Activated naive CD8-positive, alpha-beta T cell (primary cell): ENCODE measurements at regions not wholly inside any gene's neighbourhood (a gene's known extent, or its start where the extent isn't known, plus 50 kb on each side); places are given as distances from the start of the nearest gene placed in this dataset.
"Not testable (repeated sequence)": the region's sequence is repeated elsewhere in the genome, so short reads cannot be mapped to it uniquely, and the experiment has no call there.

ENCODE experiments used
- H3K27ac Mint-ChIP-seq: one replicate; pipeline ENCODE4 v1.8.0; 2021; ENCODE audit warnings: mixed read lengths
- H3K27me3 Mint-ChIP-seq: one replicate; pipeline ENCODE4 v1.8.0; 2021; ENCODE audit warnings: mixed read lengths
- H3K36me3 Mint-ChIP-seq: one replicate; pipeline ENCODE4 v1.8.0; 2021; ENCODE audit warnings: mixed read lengths
- H3K4me1 Mint-ChIP-seq: one replicate; pipeline ENCODE4 v1.8.0; 2021; ENCODE audit warnings: low read depth, mixed read lengths
- H3K4me3 Mint-ChIP-seq: one replicate; pipeline ENCODE4 v1.8.0; 2021; ENCODE audit warnings: mild to moderate bottlenecking, mixed read lengths
- H3K9me3 Mint-ChIP-seq: one replicate; pipeline ENCODE4 v1.8.0; 2021; ENCODE audit warnings: low read depth, mixed read lengths

DNA sequence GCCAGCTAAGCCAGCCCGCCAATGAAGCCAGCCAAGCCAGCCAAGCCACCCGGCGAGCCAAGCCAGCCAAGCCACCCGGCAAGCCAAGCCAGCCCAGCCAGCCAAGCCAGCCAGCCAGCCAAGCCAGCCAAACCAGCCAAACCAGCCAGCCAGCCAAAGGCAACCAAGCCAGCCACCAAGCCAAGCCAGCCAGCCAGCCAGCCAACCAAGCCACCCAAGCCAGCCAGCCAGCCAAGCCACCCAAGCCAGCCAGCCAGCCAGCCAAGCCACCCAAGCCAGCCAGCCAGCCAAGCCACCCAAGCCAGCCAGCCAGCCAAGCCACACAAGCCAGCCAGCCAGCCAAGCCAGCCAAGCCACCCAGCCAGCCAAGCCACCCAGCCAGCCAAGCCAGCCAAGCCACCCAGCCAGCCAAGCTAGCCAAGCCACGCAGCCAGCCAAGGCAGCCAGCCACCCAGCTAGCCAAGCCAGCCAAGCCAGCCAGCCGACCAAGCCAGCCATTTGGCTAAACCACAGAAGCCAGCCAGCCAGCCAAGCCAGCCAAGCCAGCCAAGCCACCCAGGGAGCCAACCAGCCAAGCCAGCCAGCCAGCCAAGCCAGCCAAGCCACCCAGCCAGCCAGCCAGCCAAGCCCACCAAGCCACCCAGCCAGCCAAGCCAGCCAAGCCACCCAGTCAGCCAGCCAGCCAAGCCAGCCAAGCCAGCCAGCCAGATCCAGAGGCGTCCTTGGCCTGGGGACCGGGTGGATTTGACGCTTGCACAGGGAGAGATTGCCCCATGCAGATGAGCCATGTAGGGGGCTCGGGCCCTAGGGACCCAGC lies 198.0 kb downstream of the GOLGA6L6 start:
- H3K27ac Mint-ChIP-seq, H3K9me3 Mint-ChIP-seq, H3K27me3 Mint-ChIP-seq, H3K4me1 Mint-ChIP-seq, H3K4me3 Mint-ChIP-seq, H3K36me3 Mint-ChIP-seq: not testable (repeated sequence)

DNA sequence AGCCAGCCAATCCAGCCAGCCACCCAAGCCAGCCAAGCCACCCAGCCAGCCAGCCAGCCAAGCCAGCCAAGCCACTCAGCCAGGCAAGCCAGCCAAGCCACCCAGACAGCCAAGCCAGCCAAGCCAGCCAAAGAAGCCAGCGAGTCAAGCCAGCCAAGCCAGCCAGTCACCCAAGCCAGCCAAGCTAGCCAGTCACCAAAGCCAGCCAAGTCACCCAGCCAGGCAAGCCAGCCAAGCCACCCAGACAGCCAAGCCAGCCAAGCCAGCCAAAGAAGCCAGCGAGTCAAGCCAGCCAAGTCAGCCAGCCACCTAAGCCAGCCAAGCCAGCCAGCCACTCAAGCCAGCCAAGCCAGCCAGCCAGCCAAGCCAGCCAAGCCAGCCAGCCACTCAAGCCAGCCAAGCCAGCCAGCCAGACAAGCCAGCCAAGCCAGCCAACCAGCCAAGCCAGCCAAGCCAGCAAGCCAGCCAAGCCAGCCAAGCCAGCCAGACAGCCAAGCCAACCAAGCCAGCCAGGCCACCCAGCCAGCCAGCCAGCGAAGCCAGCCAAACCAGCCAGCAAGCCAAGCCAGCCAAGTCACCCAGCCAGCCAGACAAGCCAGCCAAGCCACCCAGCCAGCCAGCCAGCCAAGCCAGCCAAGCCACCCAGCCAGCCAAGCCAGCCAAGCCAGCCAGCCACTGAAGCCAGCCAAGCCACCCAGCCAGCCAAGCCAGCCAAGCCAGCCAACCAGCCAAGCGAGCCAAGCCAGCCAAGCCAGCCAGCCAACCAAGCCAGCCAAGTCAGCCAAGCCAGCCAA lies 198.8 kb downstream of the GOLGA6L6 start:
- H3K27ac Mint-ChIP-seq, result not testable (repeated sequence)

DNA sequence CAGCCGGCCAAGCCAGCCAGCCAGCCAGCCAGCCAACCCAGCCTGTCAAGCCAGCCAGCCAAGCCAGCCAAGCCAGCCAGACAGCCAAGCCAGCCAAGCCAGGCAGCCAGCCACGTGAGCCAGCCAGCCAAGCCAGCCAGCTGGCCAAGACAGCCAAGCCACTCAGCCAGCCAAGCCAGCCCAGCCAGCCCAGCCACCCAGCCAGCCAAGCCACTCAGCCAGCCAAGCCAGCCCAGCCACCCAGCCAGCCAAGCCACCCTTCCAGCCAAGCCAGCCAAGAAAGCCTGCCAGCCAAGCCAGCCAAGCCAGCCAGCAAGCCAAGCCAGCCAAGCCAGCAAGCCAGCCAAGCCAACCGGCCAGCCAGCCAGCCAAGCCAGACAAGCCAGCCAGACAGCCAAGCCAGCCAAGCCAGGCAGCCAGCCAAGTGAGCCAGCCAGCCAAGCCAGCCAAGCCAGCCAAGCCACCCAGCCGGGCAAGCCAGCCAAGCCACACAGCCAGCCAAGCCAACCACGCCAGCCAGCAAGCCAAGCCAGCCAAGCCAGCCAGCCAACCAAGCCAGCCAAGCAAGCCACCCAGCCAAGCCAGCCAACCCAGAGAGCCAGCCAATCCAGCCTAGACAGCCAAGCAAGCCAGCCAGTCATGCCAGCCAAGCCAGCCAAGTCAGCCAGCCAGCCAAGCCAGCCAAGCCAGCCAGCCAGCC lies 199.5 kb downstream of the GOLGA6L6 start:
- H3K4me3 Mint-ChIP-seq, result no peak overlapping the region
- peaks cover 3% of the 10 kb centered on the region for H3K9me3 Mint-ChIP-seq
- no peaks in the 10 kb centered on the region for H3K27me3 Mint-ChIP-seq
- H3K27ac Mint-ChIP-seq, result no peak overlapping the region
- H3K4me1 Mint-ChIP-seq, result no peaks in the 10 kb centered on the region
- H3K36me3 Mint-ChIP-seq, result peaks cover 3% of the 10 kb centered on the region

More for the DNA sequence above, 198.8 kb downstream of the GOLGA6L6 start:
- H3K27me3 Mint-ChIP-seq, H3K9me3 Mint-ChIP-seq, H3K36me3 Mint-ChIP-seq, H3K4me1 Mint-ChIP-seq, H3K4me3 Mint-ChIP-seq: not testable (repeated sequence)

DNA sequence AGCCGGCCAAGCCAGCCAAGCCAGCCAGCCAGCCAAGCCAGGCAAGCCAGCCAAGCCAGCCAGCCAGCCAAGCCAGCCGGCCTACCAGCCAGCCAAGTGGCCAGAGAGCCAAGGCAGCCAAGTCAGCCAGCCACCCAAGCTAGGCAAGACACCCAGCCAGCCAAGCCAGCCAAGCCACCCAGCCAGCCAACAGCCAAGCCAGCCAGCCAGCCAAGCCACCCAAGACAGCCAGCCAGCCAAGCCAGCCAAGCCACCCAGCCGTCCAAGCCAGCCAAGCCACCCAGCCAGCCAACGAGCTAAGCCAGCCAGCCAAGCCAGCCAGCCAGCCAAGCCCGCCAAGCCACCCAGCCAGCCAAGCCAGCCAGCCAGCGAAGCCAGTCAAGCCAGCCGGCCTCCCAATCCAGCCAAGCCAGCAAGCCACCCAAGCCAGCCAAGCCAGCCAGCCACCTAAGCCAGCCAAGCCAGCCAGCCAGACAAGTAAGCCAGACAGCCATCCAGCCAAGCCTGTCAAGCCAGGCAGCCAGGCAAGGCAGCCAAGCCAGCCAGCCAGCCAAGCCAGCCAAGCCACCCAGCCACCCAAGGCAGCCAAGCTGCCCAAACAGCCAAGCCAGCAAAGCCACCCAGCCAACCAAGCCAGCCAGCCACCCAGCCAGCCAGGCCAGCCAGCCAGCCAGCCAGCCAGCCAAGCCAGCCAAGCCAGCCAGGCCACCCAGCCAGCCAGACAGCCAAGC lies 200.5 kb downstream of the GOLGA6L6 start:
- Mint-ChIP-seq H3K4me3 (no peak overlapping the region), H3K27ac (no peak overlapping the region), H3K4me1 (no peaks in the 10 kb centered on the region), H3K36me3 (peaks cover 4% of the 10 kb centered on the region), H3K9me3 (peaks cover 6% of the 10 kb centered on the region), H3K27me3 (no peaks in the 10 kb centered on the region)

DNA sequence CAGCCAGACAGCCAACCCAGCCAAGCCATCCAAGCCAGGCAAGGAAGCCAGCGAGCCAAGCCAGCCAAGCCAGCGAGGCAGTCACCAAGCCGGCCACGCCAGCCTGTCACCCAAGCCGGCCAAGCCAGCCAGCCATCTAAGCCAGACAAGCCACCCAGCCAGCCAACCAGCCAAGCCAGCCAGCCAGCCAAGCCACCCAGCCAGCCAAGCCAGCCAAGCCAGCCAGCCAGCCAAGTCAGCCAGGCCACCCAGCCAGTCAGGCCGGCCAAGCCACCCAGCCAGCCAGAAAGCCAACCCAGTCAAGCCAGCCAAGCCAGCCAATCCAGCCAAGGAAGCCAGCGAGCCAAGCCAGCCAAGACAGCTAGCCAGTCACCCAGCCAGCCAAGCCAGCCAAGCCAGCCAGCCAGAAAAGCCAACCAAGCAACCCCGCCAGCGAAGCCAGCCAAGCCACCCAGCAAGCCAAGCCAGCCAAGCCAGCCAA lies 201.2 kb downstream of the GOLGA6L6 start:
- Mint-ChIP-seq H3K27me3 (no peaks in the 10 kb centered on the region), H3K9me3 (peaks cover 6% of the 10 kb centered on the region), H3K27ac (no peak overlapping the region), H3K36me3 (peaks cover 4% of the 10 kb centered on the region), H3K4me1 (no peaks in the 10 kb centered on the region), H3K4me3 (no peak overlapping the region)

GRCh38 chr15:20339086-20339791 lies 202.4 kb downstream of the GOLGA6L6 start:
- H3K36me3 Mint-ChIP-seq, H3K9me3 Mint-ChIP-seq, H3K27ac Mint-ChIP-seq, H3K4me1 Mint-ChIP-seq, H3K4me3 Mint-ChIP-seq, H3K27me3 Mint-ChIP-seq: not testable (repeated sequence)

GRCh38 chr15:20338671-20339070 lies 202.9 kb downstream of the GOLGA6L6 start:
- not testable (repeated sequence) for H3K27me3 Mint-ChIP-seq, H3K36me3 Mint-ChIP-seq, H3K9me3 Mint-ChIP-seq, H3K4me3 Mint-ChIP-seq, H3K4me1 Mint-ChIP-seq, H3K27ac Mint-ChIP-seq

- H3K36me3 Mint-ChIP-seq, H3K9me3 Mint-ChIP-seq, H3K4me3 Mint-ChIP-seq, H3K27ac Mint-ChIP-seq, H3K27me3 Mint-ChIP-seq, H3K4me1 Mint-ChIP-seq: not testable (repeated sequence)
Observed at GRCh38 chr15:20337238-20337637, 204.4 kb downstream of the GOLGA6L6 start.

DNA sequence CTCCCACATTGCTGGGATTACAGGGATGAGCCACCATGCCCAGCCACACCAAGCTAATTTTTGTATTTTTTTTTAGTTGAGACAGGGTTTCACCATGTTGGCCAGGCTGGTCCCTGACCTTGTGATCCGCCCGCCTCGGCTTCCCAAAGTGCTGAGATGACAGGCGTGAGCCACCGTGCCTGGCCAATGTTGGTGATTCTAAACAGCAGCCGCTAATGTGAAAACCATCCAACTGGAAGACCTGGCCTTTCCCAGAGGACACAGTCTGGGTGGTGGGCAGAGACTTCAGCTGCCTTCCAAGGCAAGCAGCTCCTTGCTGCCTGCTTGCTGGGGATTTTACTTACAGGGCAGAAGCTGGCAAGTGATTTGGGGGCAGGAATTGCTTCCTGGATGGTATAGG lies 207.1 kb downstream of the GOLGA6L6 start:
- H3K36me3 Mint-ChIP-seq, H3K4me3 Mint-ChIP-seq, H3K27ac Mint-ChIP-seq, H3K9me3 Mint-ChIP-seq, H3K4me1 Mint-ChIP-seq, H3K27me3 Mint-ChIP-seq: not testable (repeated sequence)

DNA sequence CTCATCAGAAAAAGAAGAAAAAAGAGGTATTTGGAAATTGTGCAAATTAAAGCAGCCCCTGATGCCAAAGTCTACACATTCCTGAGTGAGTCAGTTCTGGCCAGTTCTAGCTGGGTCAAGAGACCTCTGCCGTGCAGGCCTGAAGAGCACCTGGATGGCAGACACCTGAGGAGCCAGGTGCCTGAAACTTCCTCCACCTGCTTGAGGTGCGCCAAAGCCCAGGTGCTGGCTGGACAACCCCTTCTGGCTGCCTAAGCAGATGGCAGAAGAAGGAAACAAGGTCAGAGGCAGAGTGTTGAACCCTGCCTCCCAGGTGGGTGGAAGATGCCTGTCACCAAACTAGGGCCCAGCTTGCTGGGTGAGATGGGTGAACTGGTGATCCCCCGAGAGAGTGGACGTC lies 215.8 kb downstream of the GOLGA6L6 start:
- not testable (repeated sequence) for H3K36me3 Mint-ChIP-seq, H3K9me3 Mint-ChIP-seq, H3K4me3 Mint-ChIP-seq, H3K27ac Mint-ChIP-seq, H3K27me3 Mint-ChIP-seq, H3K4me1 Mint-ChIP-seq

- not testable (repeated sequence) for H3K4me3 Mint-ChIP-seq, H3K27me3 Mint-ChIP-seq, H3K36me3 Mint-ChIP-seq, H3K4me1 Mint-ChIP-seq, H3K27ac Mint-ChIP-seq, H3K9me3 Mint-ChIP-seq
Observed at GRCh38 chr15:20317132-20317531, 224.5 kb downstream of the GOLGA6L6 start.

- not testable (repeated sequence) for H3K36me3 Mint-ChIP-seq, H3K27me3 Mint-ChIP-seq
Observed at GRCh38 chr15:20311014-20311680, 230.5 kb downstream of the GOLGA6L6 start.

GRCh38 chr15:20310603-20311002 lies 231.0 kb downstream of the GOLGA6L6 start:
- no peaks in the 10 kb centered on the region for H3K36me3 Mint-ChIP-seq
- H3K9me3 Mint-ChIP-seq, result no peaks in the 10 kb centered on the region
- no peak overlapping the region for H3K27ac Mint-ChIP-seq
- H3K27me3 Mint-ChIP-seq, result peaks cover 2% of the 10 kb centered on the region
- no peaks in the 10 kb centered on the region for H3K4me1 Mint-ChIP-seq
- no peak overlapping the region for H3K4me3 Mint-ChIP-seq

More at GRCh38 chr15:20311014-20311680, 230.5 kb downstream of the GOLGA6L6 start:
- H3K27ac Mint-ChIP-seq, H3K4me3 Mint-ChIP-seq, H3K4me1 Mint-ChIP-seq, H3K9me3 Mint-ChIP-seq: not testable (repeated sequence)

- H3K4me1 Mint-ChIP-seq, H3K27ac Mint-ChIP-seq, H3K9me3 Mint-ChIP-seq, H3K36me3 Mint-ChIP-seq, H3K4me3 Mint-ChIP-seq, H3K27me3 Mint-ChIP-seq: not testable (repeated sequence)
Observed at GRCh38 chr15:20309966-20310365, 231.6 kb downstream of the GOLGA6L6 start.
